ENCODE measurements at regions not wholly inside any gene's neighbourhood (a gene's known extent, or its start where the extent isn't known, plus 50 kb on each side); places are given as distances from the start of the nearest gene placed in this dataset.

GRCh38 chrX:145923376-145923775 lies 105.7 kb downstream of the SLITRK2 start:
- Histone ChIP-seq H3K27me3 (ENCODE audit: insufficient read depth, low read length, poor library complexity, severe bottlenecking) (no peaks in the 10 kb centered on the region), H3K79me2 (ENCODE audit: insufficient read depth, low read length) (no peaks in the 10 kb centered on the region), H3F3A (ENCODE audit: low read depth) (no peaks in the 10 kb centered on the region), H3K36me3 (ENCODE audit: insufficient read depth, low read length) (no peaks in the 10 kb centered on the region), H3K9ac (ENCODE audit: low read depth, low read length, poor library complexity, severe bottlenecking) (no peak overlapping the region), H3K4me1 (ENCODE audit: insufficient read depth, low read length, poor library complexity, severe bottlenecking) (no peaks in the 10 kb centered on the region), H3K9me3 (ENCODE audit: insufficient read depth, low read depth, low read length) (no peaks in the 10 kb centered on the region), H2AFZ (ENCODE audit: low read length) (no peak overlapping the region), H3K4me3 (ENCODE audit: low read length, poor library complexity, severe bottlenecking) (no peak overlapping the region), H3K9me2 (replicated peaks; ENCODE audit: low read depth, low read length) (no peaks in the 10 kb centered on the region), H4K20me1 (ENCODE audit: insufficient read depth, low read length, poor library complexity, severe bottlenecking) (no peaks in the 10 kb centered on the region), H3K4me2 (ENCODE audit: low read depth, low read length, poor library complexity, severe bottlenecking) (no peak overlapping the region)
- TF ChIP-seq, protein P1, sequence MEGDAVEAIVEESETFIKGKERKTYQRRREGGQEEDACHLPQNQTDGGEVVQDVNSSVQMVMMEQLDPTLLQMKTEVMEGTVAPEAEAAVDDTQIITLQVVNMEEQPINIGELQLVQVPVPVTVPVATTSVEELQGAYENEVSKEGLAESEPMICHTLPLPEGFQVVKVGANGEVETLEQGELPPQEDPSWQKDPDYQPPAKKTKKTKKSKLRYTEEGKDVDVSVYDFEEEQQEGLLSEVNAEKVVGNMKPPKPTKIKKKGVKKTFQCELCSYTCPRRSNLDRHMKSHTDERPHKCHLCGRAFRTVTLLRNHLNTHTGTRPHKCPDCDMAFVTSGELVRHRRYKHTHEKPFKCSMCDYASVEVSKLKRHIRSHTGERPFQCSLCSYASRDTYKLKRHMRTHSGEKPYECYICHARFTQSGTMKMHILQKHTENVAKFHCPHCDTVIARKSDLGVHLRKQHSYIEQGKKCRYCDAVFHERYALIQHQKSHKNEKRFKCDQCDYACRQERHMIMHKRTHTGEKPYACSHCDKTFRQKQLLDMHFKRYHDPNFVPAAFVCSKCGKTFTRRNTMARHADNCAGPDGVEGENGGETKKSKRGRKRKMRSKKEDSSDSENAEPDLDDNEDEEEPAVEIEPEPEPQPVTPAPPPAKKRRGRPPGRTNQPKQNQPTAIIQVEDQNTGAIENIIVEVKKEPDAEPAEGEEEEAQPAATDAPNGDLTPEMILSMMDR (conservative IDR thresholded peaks at IDR 0.05; ENCODE audit: low read length): no peak
- TF ChIP-seq EZH2phosphoT487 (IDR thresholded peaks at IDR 0.05; ENCODE audit: borderline replicate concordance): no peak

DNA sequence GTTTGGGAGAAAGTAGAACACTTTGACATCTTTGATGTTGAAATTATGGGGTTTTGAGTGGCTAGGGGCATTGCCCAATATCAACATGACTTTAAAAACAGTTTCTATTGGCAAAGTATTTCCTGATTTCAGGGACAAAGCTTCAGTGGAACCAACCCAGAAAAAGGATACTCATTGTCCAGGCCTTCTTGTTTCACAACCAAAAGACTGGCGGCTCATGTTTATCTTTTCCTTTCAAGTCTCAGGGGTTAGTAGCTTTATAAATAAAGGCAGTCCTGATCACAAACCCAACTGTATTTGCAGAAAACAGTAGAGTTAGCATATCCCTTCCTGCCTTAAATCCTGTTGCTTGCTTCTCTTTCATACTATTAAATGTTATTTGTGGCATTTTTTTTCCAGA lies 119.1 kb downstream of the SLITRK2 start:
- H3K9me3 ChIP-seq (ENCODE audit: insufficient read depth, low read depth, low read length): no peaks in the 10 kb centered on the region
- no peaks in the 10 kb centered on the region for H4K20me1 ChIP-seq (ENCODE audit: insufficient read depth, low read length, poor library complexity, severe bottlenecking)
- no peak overlapping the region for H3K4me3 ChIP-seq (ENCODE audit: low read length, poor library complexity, severe bottlenecking)
- no peak overlapping the region for H2AFZ ChIP-seq (ENCODE audit: low read length)
- H3K4me2 ChIP-seq (ENCODE audit: low read depth, low read length, poor library complexity, severe bottlenecking): no peak overlapping the region
- TF ChIP-seq EZH2phosphoT487 (IDR thresholded peaks at IDR 0.05; ENCODE audit: borderline replicate concordance): no peak
- TF ChIP-seq, protein P1 (conservative IDR thresholded peaks at IDR 0.05; ENCODE audit: low read length): no peak
- H3K27me3 ChIP-seq (ENCODE audit: insufficient read depth, low read length, poor library complexity, severe bottlenecking): no peaks in the 10 kb centered on the region
- no peaks in the 10 kb centered on the region for H3K4me1 ChIP-seq (ENCODE audit: insufficient read depth, low read length, poor library complexity, severe bottlenecking)
- no peaks in the 10 kb centered on the region for H3K36me3 ChIP-seq (ENCODE audit: insufficient read depth, low read length)
- no peaks in the 10 kb centered on the region for H3K79me2 ChIP-seq (ENCODE audit: insufficient read depth, low read length)
- H3K9me2 ChIP-seq (replicated peaks; ENCODE audit: low read depth, low read length): no peaks in the 10 kb centered on the region
- no peak overlapping the region for H3K9ac ChIP-seq (ENCODE audit: low read depth, low read length, poor library complexity, severe bottlenecking)
- no peaks in the 10 kb centered on the region for H3F3A ChIP-seq (ENCODE audit: low read depth)

- H2AFZ ChIP-seq (ENCODE audit: low read length): no peak overlapping the region
- TF ChIP-seq, protein P1 (conservative IDR thresholded peaks at IDR 0.05; ENCODE audit: low read length): no peak
- TF ChIP-seq EZH2phosphoT487 (IDR thresholded peaks at IDR 0.05; ENCODE audit: borderline replicate concordance): no peak
- no peaks in the 10 kb centered on the region for H4K20me1 ChIP-seq (ENCODE audit: insufficient read depth, low read length, poor library complexity, severe bottlenecking)
- H3K4me1 ChIP-seq (ENCODE audit: insufficient read depth, low read length, poor library complexity, severe bottlenecking): no peaks in the 10 kb centered on the region
- no peaks in the 10 kb centered on the region for H3K9me3 ChIP-seq (ENCODE audit: insufficient read depth, low read depth, low read length)
- H3K27me3 ChIP-seq (ENCODE audit: insufficient read depth, low read length, poor library complexity, severe bottlenecking): no peaks in the 10 kb centered on the region
- H3K9me2 ChIP-seq (replicated peaks; ENCODE audit: low read depth, low read length): no peaks in the 10 kb centered on the region
- H3K4me3 ChIP-seq (ENCODE audit: low read length, poor library complexity, severe bottlenecking): no peak overlapping the region
- H3K9ac ChIP-seq (ENCODE audit: low read depth, low read length, poor library complexity, severe bottlenecking): no peak overlapping the region
- no peaks in the 10 kb centered on the region for H3F3A ChIP-seq (ENCODE audit: low read depth)
- no peak overlapping the region for H3K4me2 ChIP-seq (ENCODE audit: low read depth, low read length, poor library complexity, severe bottlenecking)
- no peaks in the 10 kb centered on the region for H3K36me3 ChIP-seq (ENCODE audit: insufficient read depth, low read length)
- no peaks in the 10 kb centered on the region for H3K79me2 ChIP-seq (ENCODE audit: insufficient read depth, low read length)
Observed at GRCh38 chrX:145949056-145949455, 131.4 kb downstream of the SLITRK2 start.
